HuH-7.5 (cell line): ENCODE measurements at regions not wholly inside any gene's neighbourhood (a gene's known extent, or its start where the extent isn't known, plus 50 kb on each side); places are given as distances from the start of the nearest gene placed in this dataset.
A peak's percentile ranks its signal among the peaks of the same experiment; 100 is the strongest.

Experiments used
- DNase-seq: peaks from one replicate; pipeline ENCODE4 v3.0.0; 2011; ENCODE audit warnings: low spot score

GRCh38 chr10:81784111-81784597 lies 90.8 kb upstream of the NRG3 start:
- DNase-seq: no peak

DNA sequence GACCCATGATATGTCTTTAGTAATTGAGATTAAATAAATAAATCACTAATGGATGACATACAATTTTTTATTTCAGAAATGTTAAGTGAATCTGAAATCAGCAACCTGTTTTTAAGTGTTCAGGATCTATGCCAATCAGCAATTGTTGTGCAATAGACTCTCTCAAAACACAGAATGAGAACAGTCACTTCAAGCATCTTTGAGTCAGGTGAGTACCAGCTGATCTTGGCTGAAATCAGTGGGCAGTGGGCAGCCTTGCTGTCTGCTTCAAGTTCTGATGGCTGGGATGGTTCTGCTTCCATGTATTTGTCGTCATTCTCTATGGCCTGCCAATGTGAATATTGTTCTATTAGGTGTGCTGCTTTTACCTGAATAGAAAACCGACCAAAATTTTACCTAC lies 82.3 kb upstream of the NRG3 start:
- no peak for DNase-seq

- no peak for DNase-seq
Measured at GRCh38 chr10:81806842-81807241, 68.2 kb upstream of the NRG3 start.

- DNase-seq: no peak
Measured at GRCh38 chr10:81814842-81815241, 60.2 kb upstream of the NRG3 start.

DNA sequence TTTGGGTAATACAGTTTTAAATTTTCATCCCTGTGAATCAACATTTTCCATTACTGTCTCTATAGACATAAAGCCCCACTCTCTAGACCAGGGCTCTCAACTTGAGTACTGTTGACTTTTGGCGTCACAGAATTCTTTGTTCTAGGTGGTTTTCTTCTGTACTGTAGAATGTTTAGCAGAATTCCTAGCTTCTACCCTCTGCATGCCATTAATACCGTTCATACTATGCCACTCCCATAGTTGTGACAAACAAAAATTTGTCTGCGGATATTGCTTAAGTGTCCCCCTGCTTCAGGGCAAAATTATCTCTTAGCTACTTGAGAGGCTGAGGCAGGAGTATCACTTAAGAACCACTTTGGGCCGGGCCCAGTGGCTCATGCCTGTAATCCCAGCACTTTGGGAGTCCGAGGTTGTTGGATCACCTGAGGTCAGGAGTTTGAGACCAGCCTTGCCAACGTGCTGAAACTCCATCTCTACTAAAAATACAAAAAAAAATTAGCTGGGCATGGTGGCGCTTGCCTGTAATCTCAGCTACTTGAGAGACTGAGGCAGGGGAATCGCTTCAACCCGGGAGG lies 57.3 kb upstream of the NRG3 start:
- DNase-seq: no peak

DNA sequence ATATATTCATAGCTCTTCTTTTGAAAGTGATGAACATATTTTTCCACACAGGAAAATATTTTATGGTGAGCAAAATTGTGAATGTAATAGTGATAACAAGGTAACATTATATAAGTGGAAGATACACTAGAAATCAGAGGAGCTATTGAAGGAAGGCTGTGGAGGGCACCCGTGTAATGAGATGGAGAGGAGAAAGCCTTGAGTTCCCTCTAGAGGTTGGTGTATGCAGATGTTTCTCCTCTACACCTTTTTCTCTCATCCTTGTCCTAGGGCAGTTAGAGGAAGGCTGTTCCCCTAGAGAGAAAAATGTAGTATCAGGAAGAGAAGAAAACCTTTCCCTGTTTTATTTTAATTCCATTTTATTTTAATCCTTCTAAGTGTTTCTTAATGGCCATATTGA lies 54.6 kb upstream of the NRG3 start:
- peak; percentile 27 for DNase-seq
